ENCODE measurements at regions not wholly inside any gene's neighbourhood (a gene's known extent, or its start where the extent isn't known, plus 50 kb on each side); places are given as distances from the start of the nearest gene placed in this dataset.

DNA sequence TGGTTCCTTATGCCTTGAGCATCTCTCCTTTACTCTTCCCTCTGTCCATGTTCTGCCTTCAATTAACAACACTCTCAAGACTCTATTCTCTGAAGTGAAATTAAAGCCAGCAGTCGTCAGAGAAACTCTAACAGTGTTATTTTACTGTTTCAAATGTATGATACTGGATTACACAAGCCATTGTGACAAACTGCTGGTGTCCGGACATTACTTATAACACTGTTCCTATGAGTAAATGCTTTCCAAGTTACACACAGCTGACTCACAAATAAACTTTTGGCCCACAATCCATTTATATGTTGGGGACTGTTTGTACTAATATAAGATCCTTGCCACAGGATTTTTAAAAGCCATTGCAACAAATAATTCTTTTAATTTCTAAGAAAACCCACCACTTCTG, 63.2 kb upstream of the GHR start:
- DNase-seq (ENCODE audit: extremely low spot score, unreplicated experiment): no peak
- H3K4me1 Mint-ChIP-seq (ENCODE audit: unreplicated experiment): no peaks in the 10 kb centered on the region
- H3K4me3 Mint-ChIP-seq: no peak overlapping the region
- no peaks in the 10 kb centered on the region for H3K36me3 Mint-ChIP-seq
- no peaks in the 10 kb centered on the region for H3K9me3 Mint-ChIP-seq
- no peak overlapping the region for H3K27ac Mint-ChIP-seq
- no peaks in the 10 kb centered on the region for H3K27me3 Mint-ChIP-seq
- TF ChIP-seq, protein P1, sequence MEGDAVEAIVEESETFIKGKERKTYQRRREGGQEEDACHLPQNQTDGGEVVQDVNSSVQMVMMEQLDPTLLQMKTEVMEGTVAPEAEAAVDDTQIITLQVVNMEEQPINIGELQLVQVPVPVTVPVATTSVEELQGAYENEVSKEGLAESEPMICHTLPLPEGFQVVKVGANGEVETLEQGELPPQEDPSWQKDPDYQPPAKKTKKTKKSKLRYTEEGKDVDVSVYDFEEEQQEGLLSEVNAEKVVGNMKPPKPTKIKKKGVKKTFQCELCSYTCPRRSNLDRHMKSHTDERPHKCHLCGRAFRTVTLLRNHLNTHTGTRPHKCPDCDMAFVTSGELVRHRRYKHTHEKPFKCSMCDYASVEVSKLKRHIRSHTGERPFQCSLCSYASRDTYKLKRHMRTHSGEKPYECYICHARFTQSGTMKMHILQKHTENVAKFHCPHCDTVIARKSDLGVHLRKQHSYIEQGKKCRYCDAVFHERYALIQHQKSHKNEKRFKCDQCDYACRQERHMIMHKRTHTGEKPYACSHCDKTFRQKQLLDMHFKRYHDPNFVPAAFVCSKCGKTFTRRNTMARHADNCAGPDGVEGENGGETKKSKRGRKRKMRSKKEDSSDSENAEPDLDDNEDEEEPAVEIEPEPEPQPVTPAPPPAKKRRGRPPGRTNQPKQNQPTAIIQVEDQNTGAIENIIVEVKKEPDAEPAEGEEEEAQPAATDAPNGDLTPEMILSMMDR (conservative IDR thresholded peaks at IDR 0.05): no peak

DNA sequence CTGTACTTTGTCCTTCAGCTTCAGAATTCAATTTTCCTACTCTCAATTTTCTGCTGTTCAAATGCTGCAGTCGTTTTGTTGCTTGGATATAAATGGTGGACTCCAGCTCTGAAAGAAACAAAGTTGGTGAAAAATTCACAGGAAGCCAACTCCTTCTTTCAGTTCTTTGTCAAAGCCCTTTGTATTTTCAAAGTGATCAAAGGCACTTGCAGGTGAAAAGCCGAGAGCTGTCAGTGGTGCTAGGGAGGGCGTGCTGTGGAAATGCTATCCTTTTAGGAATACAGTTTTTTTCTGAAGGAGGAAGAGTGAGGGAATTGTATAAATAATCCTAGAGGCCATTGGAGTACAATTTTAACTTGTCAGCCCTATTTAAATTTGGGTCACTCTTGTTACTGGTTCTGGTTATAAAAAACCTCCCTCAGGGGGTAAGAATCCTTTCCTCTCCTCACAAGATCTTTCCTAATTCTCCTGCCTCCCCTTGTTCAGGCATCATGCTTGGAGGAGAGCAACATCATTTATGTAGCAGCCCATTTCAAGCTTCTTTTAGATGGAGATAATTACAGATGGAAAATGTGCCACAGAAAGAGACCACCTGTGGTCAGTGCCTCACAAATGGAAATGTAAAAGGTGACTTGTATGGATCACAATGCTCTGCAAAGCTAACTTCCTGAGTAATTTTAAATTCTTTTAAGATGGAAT, 62.5 kb upstream of the GHR start:
- Mint-ChIP-seq H3K27ac (no peak overlapping the region), H3K9me3 (no peaks in the 10 kb centered on the region), H3K4me3 (no peak overlapping the region), H3K36me3 (no peaks in the 10 kb centered on the region), H3K4me1 (ENCODE audit: unreplicated experiment) (no peaks in the 10 kb centered on the region), H3K27me3 (no peaks in the 10 kb centered on the region)
- no peak for DNase-seq (ENCODE audit: extremely low spot score, unreplicated experiment)
- TF ChIP-seq, protein P1 (conservative IDR thresholded peaks at IDR 0.05): no peak

DNA sequence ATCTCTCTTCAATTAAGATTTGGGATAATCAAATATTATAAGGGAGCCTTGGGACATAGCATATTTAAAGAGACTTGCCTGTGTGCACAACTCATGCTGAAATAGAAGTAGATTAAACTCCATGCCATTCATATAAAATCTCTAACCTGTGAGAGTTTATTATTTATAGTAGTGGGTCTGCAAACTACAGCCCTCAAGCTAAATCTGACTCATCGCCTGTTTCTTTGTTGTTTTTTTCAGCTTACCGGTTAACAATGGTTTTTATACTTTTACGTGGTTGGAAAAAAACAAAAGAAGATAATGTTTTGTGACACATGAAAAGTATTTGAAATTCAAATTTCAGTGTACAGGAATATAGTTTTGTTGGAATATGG, 61.9 kb upstream of the GHR start:
- Mint-ChIP-seq H3K36me3 (no peaks in the 10 kb centered on the region), H3K4me3 (no peak overlapping the region), H3K4me1 (ENCODE audit: unreplicated experiment) (no peaks in the 10 kb centered on the region), H3K9me3 (no peaks in the 10 kb centered on the region), H3K27me3 (no peaks in the 10 kb centered on the region), H3K27ac (no peak overlapping the region)
- TF ChIP-seq, protein P1 (conservative IDR thresholded peaks at IDR 0.05): no peak
- no peak for DNase-seq (ENCODE audit: extremely low spot score, unreplicated experiment)

DNA sequence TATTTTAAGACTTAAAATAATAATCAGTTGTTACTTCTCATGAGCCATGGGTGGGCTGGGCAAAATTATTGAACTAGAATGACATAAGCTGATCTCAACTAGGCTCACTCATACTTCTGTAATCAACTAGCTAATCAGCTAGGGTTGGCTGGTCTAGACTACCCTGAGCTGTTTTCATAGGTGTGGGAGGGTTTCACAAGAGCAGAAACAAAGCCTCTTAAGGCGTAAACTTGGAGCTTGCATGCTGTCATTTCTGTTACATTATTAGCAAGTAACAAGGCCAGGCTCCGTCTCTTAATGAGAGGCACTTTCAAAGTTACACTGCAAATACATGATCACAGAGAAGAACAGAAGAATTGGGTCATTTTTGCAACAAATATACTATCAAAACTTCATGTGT, 57.2 kb upstream of the GHR start:
- Mint-ChIP-seq H3K27me3 (no peaks in the 10 kb centered on the region), H3K4me1 (ENCODE audit: unreplicated experiment) (no peaks in the 10 kb centered on the region)
- TF ChIP-seq, protein P1 (conservative IDR thresholded peaks at IDR 0.05): no peak

More for the DNA sequence above, 57.2 kb upstream of the GHR start:
- H3K36me3 Mint-ChIP-seq: no peaks in the 10 kb centered on the region
- DNase-seq (ENCODE audit: extremely low spot score, unreplicated experiment): no peak
- H3K27ac Mint-ChIP-seq: no peak overlapping the region
- no peaks in the 10 kb centered on the region for H3K9me3 Mint-ChIP-seq
- no peak overlapping the region for H3K4me3 Mint-ChIP-seq

Measured in type B pancreatic cell (in vitro differentiated cells).